ENCODE measurements at regions not wholly inside any gene's neighbourhood (a gene's known extent, or its start where the extent isn't known, plus 50 kb on each side); places are given as distances from the start of the nearest gene placed in this dataset.

DNA sequence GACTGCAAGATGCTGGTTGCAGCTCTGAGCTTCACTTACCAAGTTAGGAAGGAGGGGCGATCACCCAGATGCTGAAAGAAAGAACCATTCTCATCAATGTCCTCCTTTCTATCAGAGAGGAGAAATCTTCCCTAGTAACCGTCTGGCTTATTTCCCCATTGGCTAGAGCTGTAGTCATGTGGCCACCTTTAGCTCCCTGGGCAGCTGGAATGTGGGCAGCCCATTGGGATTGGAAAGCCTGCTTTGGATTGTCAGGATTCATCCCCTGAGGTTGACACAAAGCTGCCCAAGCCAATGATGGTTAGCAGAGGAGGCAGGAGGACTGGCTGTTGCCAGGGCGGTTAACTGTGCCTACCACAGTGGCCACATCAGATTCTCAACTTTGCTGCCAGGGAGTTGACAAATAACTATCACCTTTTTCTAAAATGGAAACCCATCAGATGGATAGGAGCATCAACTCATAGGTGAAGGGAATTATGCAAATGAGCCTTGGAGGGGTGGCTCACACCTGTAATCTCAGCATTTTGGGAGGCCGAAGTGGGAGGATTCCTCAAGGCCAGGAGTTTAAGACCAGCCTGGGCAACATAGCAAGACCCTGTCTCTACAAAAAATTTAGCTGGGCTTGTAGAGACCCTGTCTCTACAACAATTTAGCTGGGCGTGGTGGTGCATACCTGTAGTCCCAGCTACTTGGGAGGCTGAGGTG is 206.4 kb upstream of the GALNT17 start:
- Mint-ChIP-seq H3K36me3 (no peaks in the 10 kb centered on the region), H3K27ac (no peak overlapping the region), H3K27me3 (no peaks in the 10 kb centered on the region), H3K9me3 (peaks cover 4% of the 10 kb centered on the region), H3K4me3 (no peak overlapping the region), H3K4me1 (no peaks in the 10 kb centered on the region)
- DNase-seq (no peak), ATAC-seq (ENCODE audit: low read depth) (no peak)
- POLR2A ChIA-PET = no interaction called here

DNA sequence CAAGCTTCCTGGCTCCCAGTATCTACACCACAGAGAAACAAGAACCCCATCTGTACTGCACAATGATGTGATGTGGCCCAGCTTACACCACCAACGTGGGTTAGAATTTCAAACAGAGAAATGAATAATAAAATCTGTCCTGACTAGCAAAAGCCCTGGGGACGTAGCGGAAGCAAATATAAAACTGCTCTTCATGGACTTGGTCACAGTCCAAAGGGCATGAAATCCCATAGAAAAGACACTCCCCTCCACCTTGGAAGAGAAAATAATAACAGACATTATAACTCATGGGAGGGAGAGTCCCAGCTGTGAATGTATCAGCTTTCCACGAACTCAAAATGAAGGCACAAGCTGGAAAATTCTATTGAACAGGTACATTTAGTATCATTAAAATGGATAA is 205.3 kb upstream of the GALNT17 start:
- no peak overlapping the region for H3K27ac Mint-ChIP-seq
- POLR2A ChIA-PET = no interaction called here
- H3K27me3 Mint-ChIP-seq = no peaks in the 10 kb centered on the region
- no peak for DNase-seq
- H3K9me3 Mint-ChIP-seq = peaks cover 4% of the 10 kb centered on the region
- no peak overlapping the region for H3K4me3 Mint-ChIP-seq
- ATAC-seq (ENCODE audit: low read depth) = no peak
- no peaks in the 10 kb centered on the region for H3K4me1 Mint-ChIP-seq
- no peaks in the 10 kb centered on the region for H3K36me3 Mint-ChIP-seq

DNA sequence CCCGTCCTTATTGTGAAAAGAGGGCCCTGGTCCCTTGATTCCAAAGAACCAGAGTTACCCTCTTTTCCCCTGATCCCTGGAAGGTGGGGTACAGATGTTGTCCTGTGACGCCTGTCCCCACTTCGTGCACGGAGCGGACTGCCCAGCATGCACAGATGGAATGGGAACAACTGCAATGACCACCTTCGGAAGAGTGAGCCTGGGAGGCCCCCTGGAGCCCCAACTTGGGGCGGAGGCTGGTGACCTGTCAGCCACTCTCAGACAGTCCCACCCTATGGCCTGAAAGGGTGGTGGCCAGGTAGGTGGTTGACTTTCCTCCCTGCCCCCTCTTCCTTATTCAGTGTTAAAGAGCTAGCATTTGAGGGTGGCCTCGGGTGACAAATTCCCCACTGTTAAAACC is 196.6 kb upstream of the GALNT17 start:
- H3K4me1 Mint-ChIP-seq = no peaks in the 10 kb centered on the region
- POLR2A ChIA-PET = no interaction called here
- no peak for ATAC-seq (ENCODE audit: low read depth)
- H3K27me3 Mint-ChIP-seq = no peaks in the 10 kb centered on the region
- H3K36me3 Mint-ChIP-seq = no peaks in the 10 kb centered on the region
- H3K4me3 Mint-ChIP-seq = no peak overlapping the region
- H3K9me3 Mint-ChIP-seq = peaks cover 6% of the 10 kb centered on the region
- no peak overlapping the region for H3K27ac Mint-ChIP-seq
- DNase-seq = no peak

DNA sequence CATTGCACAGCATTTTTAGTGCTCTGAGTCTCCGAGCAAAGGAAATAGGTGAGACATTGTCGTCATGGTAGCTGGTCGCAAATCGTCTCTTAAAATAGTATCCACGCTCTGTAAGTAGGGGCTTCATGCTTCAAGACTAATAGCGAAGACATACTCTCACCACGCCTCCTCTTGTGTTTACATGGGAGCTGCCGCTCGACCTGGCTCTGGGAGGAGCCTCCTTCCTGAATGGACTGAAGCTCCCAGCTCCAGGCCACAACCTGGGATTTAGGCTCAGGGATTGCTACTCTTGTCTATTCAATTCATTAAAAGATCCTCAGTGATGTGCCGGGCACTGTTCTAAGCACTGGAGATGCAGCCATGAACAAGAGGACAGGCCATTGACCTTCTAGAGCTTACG is 196.1 kb upstream of the GALNT17 start:
- Mint-ChIP-seq H3K36me3 (no peaks in the 10 kb centered on the region), H3K27me3 (no peaks in the 10 kb centered on the region), H3K4me1 (no peaks in the 10 kb centered on the region), H3K9me3 (peaks cover 6% of the 10 kb centered on the region), H3K27ac (no peak overlapping the region), H3K4me3 (no peak overlapping the region)
- ATAC-seq (ENCODE audit: low read depth) = no peak
- DNase-seq = no peak
- POLR2A ChIA-PET = no interaction called here

GRCh38 chr7:70937424-70937823 is 194.5 kb upstream of the GALNT17 start:
- ATAC-seq (ENCODE audit: low read depth) = no peak
- Mint-ChIP-seq H3K27me3 (no peaks in the 10 kb centered on the region), H3K27ac (no peak overlapping the region)

GRCh38 chr7:70940597-70940996 is 191.3 kb upstream of the GALNT17 start:
- no peak for ATAC-seq (ENCODE audit: low read depth)
- peaks cover 9% of the 10 kb centered on the region for H3K9me3 Mint-ChIP-seq
- POLR2A ChIA-PET = no interaction called here
- H3K27me3 Mint-ChIP-seq = no peaks in the 10 kb centered on the region
- no peak overlapping the region for H3K4me3 Mint-ChIP-seq
- H3K27ac Mint-ChIP-seq = no peak overlapping the region
- no peaks in the 10 kb centered on the region for H3K4me1 Mint-ChIP-seq
- H3K36me3 Mint-ChIP-seq = no peaks in the 10 kb centered on the region
- DNase-seq = no peak

More at GRCh38 chr7:70937424-70937823, 194.5 kb upstream of the GALNT17 start:
- H3K4me1 Mint-ChIP-seq = no peaks in the 10 kb centered on the region
- H3K4me3 Mint-ChIP-seq = no peak overlapping the region
- POLR2A ChIA-PET = no interaction called here
- no peak for DNase-seq
- H3K9me3 Mint-ChIP-seq = peaks cover 6% of the 10 kb centered on the region
- H3K36me3 Mint-ChIP-seq = no peaks in the 10 kb centered on the region

DNA sequence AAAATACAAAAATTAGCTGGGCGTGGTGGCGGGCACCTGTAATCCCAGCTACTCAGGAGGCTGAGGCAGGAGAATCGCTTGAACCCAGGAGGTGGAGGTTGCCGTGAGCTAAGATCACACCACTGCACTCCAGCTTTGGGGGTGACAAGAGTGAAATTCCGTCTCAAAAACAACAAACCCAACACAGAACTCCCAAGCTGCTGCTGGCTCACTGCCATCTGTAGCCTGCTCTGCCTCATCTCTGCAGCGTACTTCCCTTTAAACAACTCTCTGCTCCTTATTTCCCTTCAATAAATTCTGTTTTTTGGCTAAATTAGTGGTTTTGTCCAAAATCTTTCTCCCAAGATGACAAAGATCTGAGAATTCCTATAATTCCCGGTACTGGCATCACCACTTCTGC is 189.2 kb upstream of the GALNT17 start:
- no peak overlapping the region for H3K27ac Mint-ChIP-seq

GRCh38 chr7:70944516-70944915 is 187.4 kb upstream of the GALNT17 start:
- H3K9me3 Mint-ChIP-seq = peaks cover 8% of the 10 kb centered on the region
- no peak for DNase-seq
- H3K4me3 Mint-ChIP-seq = no peak overlapping the region
- H3K27ac Mint-ChIP-seq = no peak overlapping the region
- H3K36me3 Mint-ChIP-seq = no peaks in the 10 kb centered on the region
- H3K4me1 Mint-ChIP-seq = no peaks in the 10 kb centered on the region
- no peak for ATAC-seq (ENCODE audit: low read depth)
- POLR2A ChIA-PET = no interaction called here
- H3K27me3 Mint-ChIP-seq = no peaks in the 10 kb centered on the region

More for the DNA sequence above, 189.2 kb upstream of the GALNT17 start:
- H3K9me3 Mint-ChIP-seq = peaks cover 7% of the 10 kb centered on the region
- no peaks in the 10 kb centered on the region for H3K36me3 Mint-ChIP-seq
- no peaks in the 10 kb centered on the region for H3K4me1 Mint-ChIP-seq
- H3K27me3 Mint-ChIP-seq = no peaks in the 10 kb centered on the region
- no peak for DNase-seq
- no peak for ATAC-seq (ENCODE audit: low read depth)
- POLR2A ChIA-PET = no interaction called here
- H3K4me3 Mint-ChIP-seq = no peak overlapping the region

- ATAC-seq (ENCODE audit: low read depth) = no peak
- POLR2A ChIA-PET = no interaction called here
- Mint-ChIP-seq H3K9me3 (peaks cover 6% of the 10 kb centered on the region), H3K27ac (no peak overlapping the region), H3K4me3 (no peak overlapping the region), H3K4me1 (no peaks in the 10 kb centered on the region), H3K27me3 (no peaks in the 10 kb centered on the region), H3K36me3 (no peaks in the 10 kb centered on the region)
- DNase-seq = no peak
Measured at GRCh38 chr7:70947181-70947580, 184.8 kb upstream of the GALNT17 start.

- Mint-ChIP-seq H3K4me3 (no peak overlapping the region), H3K4me1 (no peaks in the 10 kb centered on the region), H3K27ac (no peak overlapping the region), H3K36me3 (no peaks in the 10 kb centered on the region), H3K9me3 (peaks cover 7% of the 10 kb centered on the region), H3K27me3 (no peaks in the 10 kb centered on the region)
- ATAC-seq (ENCODE audit: low read depth) = no peak
- POLR2A ChIA-PET = no interaction called here
- DNase-seq = no peak
Measured at GRCh38 chr7:70949862-70950261, 182.1 kb upstream of the GALNT17 start.

DNA sequence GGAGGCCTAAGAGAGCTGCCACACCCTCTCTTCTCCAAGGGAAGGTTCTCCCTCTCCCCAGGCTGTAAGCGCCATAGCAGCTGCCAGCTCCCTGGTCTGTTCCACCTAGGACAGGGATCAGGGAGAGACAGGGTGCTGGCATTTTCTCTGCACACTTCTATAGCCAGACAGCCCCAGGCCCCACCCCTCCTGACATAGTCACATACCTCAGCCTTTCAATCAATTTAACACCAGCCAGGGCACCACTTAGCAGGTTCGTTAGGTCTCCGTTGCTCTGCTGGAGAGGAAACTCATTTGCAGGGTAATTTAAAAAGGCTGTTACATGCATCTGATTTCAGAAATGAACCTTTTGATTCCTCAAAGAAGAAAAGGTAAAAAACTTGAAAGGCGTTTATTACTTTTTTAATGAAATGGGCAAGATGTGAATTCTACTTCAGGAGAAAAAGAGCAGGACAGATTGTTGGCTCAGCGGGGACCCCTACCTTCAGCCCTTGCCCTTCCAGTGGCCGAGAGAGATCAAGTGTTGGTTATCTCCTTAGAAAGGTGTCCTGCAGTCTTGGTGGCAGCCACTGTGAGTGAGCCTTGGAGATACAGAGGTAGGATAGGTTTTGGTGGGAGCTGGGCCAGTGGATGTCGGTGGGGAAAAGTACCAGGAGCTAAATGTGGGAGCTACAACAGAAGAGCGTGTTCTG is 180.5 kb upstream of the GALNT17 start:
- Mint-ChIP-seq H3K4me1 (no peaks in the 10 kb centered on the region), H3K9me3 (peaks cover 7% of the 10 kb centered on the region), H3K36me3 (no peaks in the 10 kb centered on the region), H3K27ac (no peak overlapping the region), H3K4me3 (no peak overlapping the region), H3K27me3 (no peaks in the 10 kb centered on the region)
- ATAC-seq (ENCODE audit: low read depth) = no peak
- POLR2A ChIA-PET = no interaction called here
- DNase-seq = no peak

DNA sequence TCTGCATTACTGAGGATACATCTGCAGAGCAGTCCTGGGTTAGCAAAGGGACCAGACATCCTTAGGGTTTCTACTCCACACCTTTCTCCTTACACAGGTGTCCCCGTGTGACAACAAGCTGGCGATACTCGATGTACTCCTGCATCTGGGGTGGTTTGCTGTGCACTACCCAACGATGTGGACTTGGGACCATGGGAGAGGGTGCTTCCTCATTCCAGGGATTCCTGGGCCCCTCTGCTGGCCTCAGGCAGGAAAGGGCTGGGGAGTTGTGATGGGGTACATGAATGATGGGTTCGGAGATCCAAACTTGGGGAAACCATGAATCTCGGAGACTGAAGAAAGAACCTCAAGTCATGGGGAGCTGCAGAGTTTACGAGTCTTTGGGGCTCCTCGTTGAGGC is 179.6 kb upstream of the GALNT17 start:
- Mint-ChIP-seq H3K9me3 (peaks cover 7% of the 10 kb centered on the region), H3K27me3 (no peaks in the 10 kb centered on the region), H3K4me3 (no peak overlapping the region), H3K4me1 (no peaks in the 10 kb centered on the region), H3K36me3 (no peaks in the 10 kb centered on the region), H3K27ac (no peak overlapping the region)
- DNase-seq (no peak), ATAC-seq (ENCODE audit: low read depth) (no peak)
- POLR2A ChIA-PET = no interaction called here

DNA sequence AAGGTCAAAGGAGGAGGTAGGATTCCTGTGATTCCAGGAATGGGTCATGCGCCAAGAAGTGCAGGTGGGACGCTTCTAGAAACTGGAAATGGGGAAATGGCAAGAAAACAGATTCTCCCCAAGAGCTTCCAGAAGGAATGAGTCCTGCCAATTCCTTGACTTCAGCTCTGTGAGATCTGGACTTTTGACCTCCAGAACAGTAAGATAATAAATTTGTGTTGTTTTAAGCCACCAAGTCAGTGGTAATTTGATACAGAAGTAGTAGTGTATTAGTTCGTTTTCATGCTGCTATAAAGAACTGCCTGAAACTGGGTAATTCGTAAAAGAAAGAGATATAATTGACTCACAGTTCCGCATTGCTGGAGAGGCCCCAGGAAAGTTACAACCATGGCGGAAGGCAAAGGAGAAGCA is 178.6 kb upstream of the GALNT17 start:
- no peak for ATAC-seq (ENCODE audit: low read depth)
- Mint-ChIP-seq H3K9me3 (peaks cover 8% of the 10 kb centered on the region), H3K27ac (no peak overlapping the region), H3K4me3 (no peak overlapping the region), H3K27me3 (no peaks in the 10 kb centered on the region), H3K36me3 (no peaks in the 10 kb centered on the region), H3K4me1 (no peaks in the 10 kb centered on the region)
- POLR2A ChIA-PET = no interaction called here
- no peak for DNase-seq

DNA sequence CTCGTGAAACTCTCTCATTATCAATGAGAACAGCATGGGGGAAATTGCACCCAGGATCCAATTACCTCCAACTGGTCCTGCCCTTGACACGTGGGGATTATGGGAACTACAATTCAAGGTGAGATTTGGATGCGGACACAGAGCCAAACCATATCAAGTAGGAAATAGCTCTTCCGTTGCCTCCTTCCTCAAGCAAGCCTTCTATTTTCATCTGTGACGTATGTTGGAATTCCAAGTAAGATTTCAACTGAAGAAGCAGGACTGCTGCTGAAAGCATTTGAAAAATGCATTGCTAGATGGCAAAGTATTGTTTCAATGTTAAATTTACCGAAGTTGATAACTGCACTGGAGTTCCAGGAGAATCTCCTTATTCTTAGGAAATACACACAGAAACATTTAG is 178.1 kb upstream of the GALNT17 start:
- ATAC-seq (ENCODE audit: low read depth) (no peak), DNase-seq (no peak)
- POLR2A ChIA-PET = no interaction called here
- no peaks in the 10 kb centered on the region for H3K36me3 Mint-ChIP-seq
- H3K27ac Mint-ChIP-seq = no peak overlapping the region
- peaks cover 8% of the 10 kb centered on the region for H3K9me3 Mint-ChIP-seq
- no peaks in the 10 kb centered on the region for H3K27me3 Mint-ChIP-seq
- no peaks in the 10 kb centered on the region for H3K4me1 Mint-ChIP-seq
- no peak overlapping the region for H3K4me3 Mint-ChIP-seq

All from activated naive CD8-positive, alpha-beta T cell treated with anti-CD3 and anti-CD28 coated beads, Interleukin-2, amount 10 ng/mL, durations not matched to agents 7 days and 5 days (primary cell).